ENCODE measurements at regions not wholly inside any gene's neighbourhood (a gene's known extent, or its start where the extent isn't known, plus 50 kb on each side); places are given as distances from the start of the nearest gene placed in this dataset.
"Not testable (repeated sequence)": the region's sequence is repeated elsewhere in the genome, so short reads cannot be mapped to it uniquely, and the experiment has no call there.

GRCh38 chr11:44388828-44389657 is 79.1 kb upstream of the ALX4 start:
- DNase-seq (ENCODE audit: low spot score) = no peak

DNA sequence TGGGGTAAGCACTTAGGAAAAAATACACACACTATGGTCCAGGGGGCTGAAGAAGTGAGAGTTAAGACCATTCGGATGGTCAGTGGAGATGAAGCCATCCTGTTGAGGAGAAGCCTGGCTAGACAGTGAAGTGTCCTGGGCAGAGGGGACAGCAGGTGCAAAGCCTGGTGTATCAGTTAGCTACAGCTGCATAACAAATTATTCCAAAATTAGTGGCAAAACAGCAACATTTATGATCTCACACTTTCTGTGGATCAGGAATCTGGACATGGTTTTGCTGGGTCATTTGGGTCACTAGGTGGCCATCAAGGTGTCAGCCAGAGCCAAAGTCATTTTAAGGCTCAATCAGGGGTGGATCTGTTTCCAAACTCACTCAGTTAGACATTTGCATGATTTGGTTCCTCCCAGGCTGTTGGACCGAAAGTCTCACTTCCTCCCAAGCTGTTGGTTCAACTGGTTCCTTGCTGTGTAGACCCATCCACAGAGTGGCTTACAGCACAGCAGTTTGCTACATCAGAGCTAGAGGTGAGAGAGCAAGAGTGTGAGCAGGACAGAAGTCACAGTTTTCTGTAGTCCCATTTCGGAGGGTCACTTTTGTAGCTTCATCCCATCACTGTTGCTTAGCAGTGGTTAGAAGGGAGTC is 80.1 kb upstream of the ALX4 start:
- no peak for DNase-seq (ENCODE audit: low spot score)

- DNase-seq (ENCODE audit: low spot score) = not testable (repeated sequence)
These were observed 81.1 kb upstream of the ALX4 start for GRCh38 chr11:44391004-44391403.

DNA sequence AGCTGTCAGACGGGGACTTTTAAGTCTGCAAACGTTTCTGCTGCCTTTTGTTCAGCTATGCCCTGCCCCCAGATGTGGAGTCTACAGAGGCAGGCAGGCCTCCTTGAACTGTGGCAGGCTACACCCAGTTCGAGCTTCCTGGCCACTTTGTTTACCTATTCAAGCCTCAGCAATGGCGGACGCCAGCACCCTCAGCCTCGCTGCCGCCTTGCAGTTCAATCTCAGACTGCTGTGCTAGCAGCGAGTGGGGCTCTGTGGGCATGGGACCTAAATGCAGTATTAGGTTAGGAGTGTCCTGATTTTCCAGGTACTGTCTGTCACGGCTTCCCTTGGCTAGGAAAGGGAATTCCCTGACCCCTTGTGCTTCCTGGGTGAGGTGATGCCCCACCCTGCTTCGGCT is 86.8 kb upstream of the ALX4 start:
- DNase-seq (ENCODE audit: low spot score) = not testable (repeated sequence)

DNA sequence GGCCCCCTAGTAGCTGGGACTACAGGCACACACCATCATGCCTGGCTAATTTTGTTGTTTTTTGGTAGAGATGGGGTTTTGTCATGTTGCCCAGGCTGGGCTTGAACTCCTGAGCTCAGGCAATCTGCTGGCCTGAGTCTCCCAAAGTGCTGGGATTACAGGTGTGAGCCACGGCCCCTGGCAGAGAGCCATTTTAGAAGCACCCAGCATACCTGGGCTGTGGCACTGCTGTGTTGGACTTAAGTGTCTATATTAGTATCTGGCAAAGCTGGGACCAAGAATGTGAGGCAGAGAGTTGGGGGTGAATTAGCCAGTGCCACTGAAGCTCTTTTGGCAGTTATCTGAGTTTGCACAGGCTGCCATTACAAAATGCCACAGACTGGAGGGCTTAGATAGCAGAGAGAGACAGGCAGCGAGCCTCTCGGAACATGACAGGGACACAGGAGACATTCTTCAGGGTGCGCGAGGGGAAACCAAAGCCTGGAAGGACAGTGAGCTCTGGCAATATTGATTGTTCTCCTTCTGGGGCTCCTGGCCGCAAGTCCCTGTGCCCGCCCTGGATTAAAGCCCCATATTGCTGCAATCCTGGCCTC is 87.7 kb upstream of the ALX4 start:
- no peak for DNase-seq (ENCODE audit: low spot score)

DNA sequence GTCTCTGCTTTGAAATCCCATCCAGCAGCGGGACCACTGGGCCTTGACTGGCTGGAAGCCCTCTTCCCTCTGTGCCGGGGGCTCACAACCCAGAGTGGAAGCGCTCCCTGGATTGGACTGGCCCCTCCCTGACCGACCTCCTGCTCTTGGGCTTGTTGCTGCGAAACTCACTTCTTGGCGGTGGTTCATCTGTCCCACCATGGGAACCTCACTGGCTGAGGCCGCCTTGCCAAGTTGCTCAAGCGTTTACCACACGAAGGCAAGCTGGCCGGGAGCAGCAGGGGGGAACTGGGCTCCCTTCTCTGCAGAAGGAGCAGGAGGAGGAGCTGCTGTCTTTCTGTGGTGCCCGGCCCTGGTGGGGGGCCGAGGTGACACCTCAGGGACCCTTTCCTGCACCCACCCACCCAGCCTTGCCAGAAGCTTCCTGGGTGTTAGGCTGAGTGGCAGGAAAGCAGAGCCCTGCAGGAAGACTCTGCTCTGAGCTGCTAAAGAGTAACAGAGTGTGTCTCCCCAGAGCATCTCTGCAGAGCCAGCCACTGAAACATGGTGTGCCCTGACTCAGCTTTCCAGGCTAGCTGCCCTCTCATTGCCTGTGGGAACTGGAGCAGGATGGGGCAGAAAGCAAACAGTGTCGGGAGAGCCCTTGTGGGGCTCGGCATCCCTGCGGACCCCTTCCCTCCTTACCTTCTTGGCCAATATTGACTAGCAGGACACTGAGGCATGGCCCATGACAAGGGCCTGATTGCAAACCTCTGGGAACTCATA is 88.5 kb upstream of the ALX4 start:
- DNase-seq (ENCODE audit: low spot score) = no peak

GRCh38 chr11:44399968-44400367 is 90.0 kb upstream of the ALX4 start:
- no peak for DNase-seq (ENCODE audit: low spot score)

GRCh38 chr11:44400431-44400830 is 90.5 kb upstream of the ALX4 start:
- DNase-seq (ENCODE audit: low spot score) = no peak

DNA sequence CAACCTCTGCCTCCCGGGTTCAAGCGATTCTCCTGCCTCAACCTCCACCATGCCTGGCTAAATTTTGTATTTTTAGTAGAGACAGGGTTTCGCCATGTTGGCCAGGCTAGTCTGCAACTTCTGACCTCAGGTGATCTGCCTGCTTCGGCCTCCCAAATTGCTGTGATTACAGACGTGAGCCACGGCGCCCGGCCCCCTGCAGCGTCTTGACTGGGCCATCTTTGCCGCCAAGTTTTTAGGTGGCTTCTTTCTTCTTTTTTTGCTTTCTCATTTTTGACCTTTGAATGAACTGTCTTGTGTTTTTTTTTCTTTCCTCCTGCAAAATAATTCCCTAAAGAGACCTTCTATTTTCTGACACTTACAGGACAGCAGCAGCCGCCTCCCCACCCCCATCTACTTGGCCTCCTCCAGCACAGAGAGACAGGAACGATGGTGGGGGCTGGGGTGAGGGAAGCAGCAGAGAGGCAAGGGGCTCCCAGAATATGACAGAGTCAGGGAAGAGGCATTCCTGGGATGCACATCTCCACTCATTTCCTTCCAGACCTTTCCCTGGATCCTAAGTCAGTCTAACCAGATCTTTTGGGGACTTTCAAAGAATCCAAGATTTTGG is 92.6 kb upstream of the ALX4 start:
- no peak for DNase-seq (ENCODE audit: low spot score)

DNA sequence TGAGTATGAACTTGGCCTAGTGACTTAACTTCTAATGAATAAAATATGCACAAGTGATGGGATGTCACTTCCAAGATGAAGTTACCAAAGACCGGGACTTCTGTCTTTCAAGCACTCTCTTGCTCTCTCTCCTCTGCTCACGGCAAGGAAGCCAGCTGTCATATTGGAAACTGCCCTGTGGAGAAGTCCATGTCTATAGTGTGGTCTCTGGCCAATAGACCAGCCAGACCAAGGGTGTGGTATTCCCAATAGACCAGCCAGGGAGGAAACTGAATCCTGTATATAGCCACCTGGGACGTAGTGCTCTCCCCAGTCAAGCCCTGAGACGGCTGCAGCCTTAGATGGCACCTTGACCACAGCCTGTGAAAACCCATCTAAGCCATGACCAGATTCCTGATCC is 93.2 kb upstream of the ALX4 start:
- DNase-seq (ENCODE audit: low spot score) = no peak

DNA sequence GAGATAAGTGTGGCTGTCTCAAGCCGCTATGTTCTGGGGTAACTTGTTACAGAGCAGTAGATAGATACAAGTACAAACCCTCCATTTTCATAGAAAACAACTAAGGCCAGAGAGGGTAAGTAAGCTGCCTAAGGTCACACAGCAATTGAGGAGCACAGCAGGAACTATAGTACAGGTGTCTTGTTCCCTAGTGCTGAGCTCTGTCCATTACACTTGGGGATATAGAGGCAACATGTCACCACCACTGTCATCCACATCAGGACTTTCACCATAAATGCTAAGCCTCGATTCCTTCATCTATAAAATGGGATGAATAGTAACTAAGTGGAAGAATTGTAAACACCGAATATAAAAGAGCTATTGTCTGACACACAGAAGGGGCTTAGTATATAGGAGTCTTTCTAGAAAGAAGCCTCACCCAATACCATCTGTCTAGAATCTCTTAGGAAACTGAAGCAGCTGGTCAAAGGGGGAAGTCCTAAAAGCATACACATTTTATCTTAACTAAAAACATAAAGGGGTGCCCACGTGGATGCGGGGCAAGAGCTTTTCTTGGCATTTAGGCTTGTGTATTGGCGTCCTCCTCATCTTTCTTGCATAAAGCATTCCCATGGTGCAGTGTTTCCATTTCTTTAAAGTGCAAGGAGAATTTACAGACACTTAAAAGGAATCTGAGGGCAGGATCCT is 93.8 kb upstream of the ALX4 start:
- DNase-seq (ENCODE audit: low spot score) = no peak

DNA sequence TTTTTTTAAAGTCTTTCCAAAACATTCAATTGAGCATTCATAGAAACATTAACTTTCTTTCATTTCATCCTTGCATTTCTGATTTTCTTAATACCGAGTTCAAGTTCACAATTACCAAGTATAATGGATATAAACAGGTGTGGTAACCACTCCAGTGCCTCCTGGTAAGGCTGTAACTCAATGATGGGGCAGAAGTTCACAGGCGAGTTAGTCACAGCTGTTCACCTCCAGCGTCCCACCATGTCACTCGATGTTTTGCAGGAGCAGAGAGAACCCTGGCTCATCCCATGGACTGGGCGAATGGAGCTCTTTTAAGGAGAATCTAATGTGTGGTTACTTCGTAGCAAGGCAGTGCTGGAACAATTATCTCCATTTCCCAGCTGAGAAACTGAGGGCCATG is 94.4 kb upstream of the ALX4 start:
- no peak for DNase-seq (ENCODE audit: low spot score)

GRCh38 chr11:44404736-44405395 is 94.9 kb upstream of the ALX4 start:
- DNase-seq (ENCODE audit: low spot score) = no peak

- DNase-seq (ENCODE audit: low spot score) = no peak
These were observed 97.5 kb upstream of the ALX4 start for GRCh38 chr11:44407211-44407996.

- no peak for DNase-seq (ENCODE audit: low spot score)
These were observed 98.2 kb upstream of the ALX4 start for GRCh38 chr11:44408141-44408540.

- DNase-seq (ENCODE audit: low spot score) = no peak
These were observed 99.0 kb upstream of the ALX4 start for GRCh38 chr11:44408711-44409470.

DNA sequence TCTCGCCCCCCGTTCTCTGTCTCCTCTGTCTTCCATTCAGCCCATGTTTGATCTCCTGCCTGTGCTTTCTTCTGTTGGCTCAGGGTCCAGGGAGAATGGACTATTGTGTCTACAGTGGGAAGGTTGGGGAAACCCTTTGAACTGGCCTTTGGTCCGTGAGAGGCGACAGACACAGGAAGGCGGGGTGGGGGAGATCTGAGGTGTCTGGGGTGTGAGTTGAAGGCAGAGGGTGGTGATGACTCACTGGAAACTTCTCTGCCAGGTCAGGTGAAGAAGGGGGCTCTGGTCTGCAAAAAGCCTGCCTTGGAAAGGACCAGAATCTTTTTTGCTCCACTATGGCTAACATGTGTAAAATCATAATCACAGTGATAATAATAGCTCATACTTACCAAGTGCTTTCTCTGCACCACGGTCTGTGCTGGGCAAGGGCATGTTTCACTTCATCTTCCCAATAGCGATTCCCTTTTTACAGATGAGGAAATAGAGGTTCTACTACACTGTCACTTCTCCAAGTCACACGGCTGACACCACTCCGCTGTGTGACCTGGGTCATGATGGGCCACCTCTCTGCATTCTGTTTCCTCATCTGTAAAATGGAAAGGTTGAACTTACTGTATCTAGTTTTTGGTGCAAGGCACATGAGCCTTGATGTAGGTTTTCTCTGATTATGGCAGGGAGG is 99.8 kb upstream of the ALX4 start:
- DNase-seq (ENCODE audit: low spot score) = no peak

DNA sequence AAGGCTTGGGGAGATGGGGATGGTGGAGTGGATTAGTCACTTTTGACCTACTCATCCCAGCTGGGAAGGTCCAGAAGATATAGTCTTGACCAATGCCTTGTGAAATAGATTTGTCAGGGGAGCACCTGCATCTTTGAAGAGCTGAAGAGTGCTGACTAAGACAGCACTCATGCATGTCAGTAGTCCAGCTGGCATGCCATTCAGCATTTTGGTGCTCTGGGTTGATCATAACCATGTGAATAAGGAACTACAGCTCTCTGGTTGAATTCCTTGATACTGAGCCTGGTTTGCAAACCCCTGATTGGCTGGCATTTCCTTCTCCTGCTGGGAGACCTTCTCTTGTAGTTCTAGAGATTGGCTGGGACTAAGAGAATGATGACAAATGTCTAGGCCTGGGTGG is 106.8 kb upstream of the ALX4 start:
- DNase-seq (ENCODE audit: low spot score) = no peak

Measured in ecto neural progenitor cell (in vitro differentiated cells).